ENCODE measurements at regions not wholly inside any gene's neighbourhood (a gene's known extent, or its start where the extent isn't known, plus 50 kb on each side); places are given as distances from the start of the nearest gene placed in this dataset.
"Not testable (repeated sequence)": the region's sequence is repeated elsewhere in the genome, so short reads cannot be mapped to it uniquely, and the experiment has no call there.

- no peak for DNase-seq
- Mint-ChIP-seq H3K27me3 (ENCODE audit: low read depth in 3 of 3) (no peaks in the 10 kb centered on the region), H3K27ac (no peak overlapping the region), H3K4me3 (no peak overlapping the region), H3K36me3 (no peaks in the 10 kb centered on the region), H3K4me1 (no peaks in the 10 kb centered on the region), H3K9me3 (no peaks in the 10 kb centered on the region)
Measured at GRCh38 chr2:179344280-179344964, 79.8 kb upstream of the SESTD1 start.

DNA sequence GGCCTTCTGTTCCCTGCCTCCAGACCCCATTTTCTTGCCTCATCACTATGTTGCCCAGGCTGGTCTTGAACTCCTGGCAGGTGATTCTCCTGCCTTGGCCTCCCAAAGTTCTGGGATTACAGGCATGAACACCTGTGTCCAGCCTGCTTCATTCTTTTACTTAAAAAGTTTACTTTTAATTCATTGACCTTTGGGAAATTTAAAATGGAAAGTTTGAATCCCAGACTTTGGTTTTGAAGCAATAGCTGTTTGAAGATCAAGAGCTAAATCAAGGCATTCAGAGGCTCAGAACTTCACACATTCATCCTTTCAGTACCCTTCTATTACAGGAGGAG lies 79.3 kb upstream of the SESTD1 start:
- H3K9me3 Mint-ChIP-seq = no peaks in the 10 kb centered on the region
- no peaks in the 10 kb centered on the region for H3K36me3 Mint-ChIP-seq
- H3K27ac Mint-ChIP-seq = no peak overlapping the region
- H3K4me3 Mint-ChIP-seq = no peak overlapping the region
- H3K27me3 Mint-ChIP-seq (ENCODE audit: low read depth in 3 of 3) = no peaks in the 10 kb centered on the region
- no peak for DNase-seq
- H3K4me1 Mint-ChIP-seq = no peaks in the 10 kb centered on the region

DNA sequence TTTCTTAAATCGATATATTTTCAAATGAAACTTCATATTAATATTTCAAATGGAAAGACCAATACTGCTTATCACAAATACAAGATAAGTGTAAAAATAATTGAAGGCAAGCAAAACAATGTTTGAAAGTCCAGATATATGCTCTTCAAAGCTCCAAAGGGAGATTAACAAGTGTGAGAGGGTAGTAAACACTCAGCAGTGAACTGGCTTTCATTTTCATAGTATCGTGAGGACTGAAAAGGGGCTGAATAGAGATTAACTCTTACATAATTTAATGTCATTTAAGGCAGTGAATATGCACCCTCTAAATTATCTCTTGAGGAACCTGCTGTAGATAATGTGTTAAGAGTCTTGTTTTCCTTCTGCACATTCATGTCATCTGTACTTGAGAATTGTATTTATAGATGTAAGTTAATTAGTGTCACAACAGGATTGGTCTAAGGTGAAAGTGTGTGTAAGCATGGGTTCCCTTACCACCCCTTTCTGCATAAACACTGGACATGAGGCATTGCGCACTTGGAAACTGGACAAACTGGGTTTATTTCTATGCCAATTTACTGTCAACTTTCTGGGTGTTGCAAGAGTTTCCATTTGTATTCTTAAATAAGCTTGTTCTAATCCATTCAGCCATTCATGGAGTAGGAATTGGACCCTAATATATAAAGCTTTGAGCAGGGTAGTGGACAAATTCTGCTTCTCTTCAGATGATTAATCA lies 76.7 kb upstream of the SESTD1 start:
- Mint-ChIP-seq H3K36me3 (no peaks in the 10 kb centered on the region), H3K4me1 (no peaks in the 10 kb centered on the region), H3K9me3 (no peaks in the 10 kb centered on the region), H3K27ac (no peak overlapping the region), H3K4me3 (no peak overlapping the region), H3K27me3 (ENCODE audit: low read depth in 3 of 3) (no peaks in the 10 kb centered on the region)
- DNase-seq = no peak

GRCh38 chr2:179340678-179341077 lies 76.0 kb upstream of the SESTD1 start:
- no peaks in the 10 kb centered on the region for H3K27me3 Mint-ChIP-seq (ENCODE audit: low read depth in 3 of 3)
- DNase-seq = peak in 1 of 3 donors; percentile 9
- no peak overlapping the region for H3K27ac Mint-ChIP-seq
- no peak overlapping the region for H3K4me3 Mint-ChIP-seq
- H3K36me3 Mint-ChIP-seq = no peaks in the 10 kb centered on the region
- no peaks in the 10 kb centered on the region for H3K9me3 Mint-ChIP-seq
- no peaks in the 10 kb centered on the region for H3K4me1 Mint-ChIP-seq

DNA sequence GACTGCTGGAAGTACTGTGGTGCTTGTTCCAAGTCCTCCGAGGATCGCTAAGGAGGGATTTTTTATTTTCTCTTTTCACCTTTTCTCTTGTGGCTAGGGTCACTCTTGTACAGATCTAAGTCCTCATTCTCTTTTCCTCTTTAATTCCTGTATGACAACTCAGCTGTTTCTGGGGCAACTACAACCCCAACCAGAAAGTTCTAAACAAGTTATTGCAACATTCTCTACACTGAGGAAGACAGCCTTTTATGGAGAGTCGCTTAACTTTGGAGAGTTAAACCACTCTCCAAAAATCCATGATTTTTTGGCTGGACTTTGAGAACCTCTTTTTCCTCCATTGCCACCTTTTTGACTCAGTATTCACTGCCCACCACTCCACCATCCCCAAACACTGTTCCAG lies 74.0 kb upstream of the SESTD1 start:
- Mint-ChIP-seq H3K36me3 (no peaks in the 10 kb centered on the region), H3K9me3 (no peaks in the 10 kb centered on the region), H3K4me3 (no peak overlapping the region), H3K27ac (no peak overlapping the region), H3K4me1 (no peaks in the 10 kb centered on the region), H3K27me3 (ENCODE audit: low read depth in 3 of 3) (no peaks in the 10 kb centered on the region)
- DNase-seq = no peak

GRCh38 chr2:179336782-179337534 lies 72.3 kb upstream of the SESTD1 start:
- Mint-ChIP-seq H3K36me3 (no peaks in the 10 kb centered on the region), H3K4me3 (no peak overlapping the region)

GRCh38 chr2:179335732-179336131 lies 71.1 kb upstream of the SESTD1 start:
- peaks cover 0 to 2% (median 0%) of the 10 kb centered on the region in 6 donors for H3K9me3 Mint-ChIP-seq
- DNase-seq = no peak
- no peak overlapping the region for H3K4me3 Mint-ChIP-seq
- no peaks in the 10 kb centered on the region for H3K27me3 Mint-ChIP-seq (ENCODE audit: low read depth in 3 of 3)
- H3K36me3 Mint-ChIP-seq = no peaks in the 10 kb centered on the region
- no peak overlapping the region for H3K27ac Mint-ChIP-seq
- H3K4me1 Mint-ChIP-seq = no peaks in the 10 kb centered on the region

More at GRCh38 chr2:179336782-179337534, 72.3 kb upstream of the SESTD1 start:
- Mint-ChIP-seq H3K4me1 (no peaks in the 10 kb centered on the region), H3K9me3 (no peaks in the 10 kb centered on the region), H3K27me3 (ENCODE audit: low read depth in 3 of 3) (no peaks in the 10 kb centered on the region), H3K27ac (no peak overlapping the region)
- DNase-seq = no peak

DNA sequence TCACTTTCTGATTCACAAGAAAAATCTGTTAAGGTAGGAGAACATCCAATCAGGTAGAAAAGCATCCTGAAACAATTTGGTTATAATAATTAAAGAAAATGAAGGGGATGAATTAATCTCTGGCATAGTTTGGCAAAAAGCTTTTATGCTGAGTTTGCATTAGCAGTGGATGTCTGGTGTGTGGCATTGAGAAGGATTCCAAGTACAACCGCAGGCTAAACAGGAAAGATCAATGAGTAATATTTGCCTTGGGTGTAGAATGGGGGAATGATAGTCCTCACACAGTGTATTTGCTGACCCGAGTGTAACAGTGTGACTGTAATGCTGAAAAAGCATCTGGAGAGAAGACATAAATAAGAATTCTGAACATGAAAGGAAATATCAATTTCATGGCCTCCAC lies 68.3 kb upstream of the SESTD1 start:
- H3K27me3 Mint-ChIP-seq (ENCODE audit: low read depth in 3 of 3) = peaks cover 0 to 4% (median 4%) of the 10 kb centered on the region in 3 donors
- peaks cover 0 to 13% (median 0%) of the 10 kb centered on the region in 6 donors for H3K9me3 Mint-ChIP-seq
- H3K4me1 Mint-ChIP-seq = no peaks in the 10 kb centered on the region
- no peaks in the 10 kb centered on the region for H3K36me3 Mint-ChIP-seq
- no peak overlapping the region for H3K27ac Mint-ChIP-seq
- H3K4me3 Mint-ChIP-seq = no peak overlapping the region
- no peak for DNase-seq

GRCh38 chr2:179331061-179331460 lies 66.4 kb upstream of the SESTD1 start:
- no peaks in the 10 kb centered on the region for H3K36me3 Mint-ChIP-seq
- peaks cover 0 to 13% (median 0%) of the 10 kb centered on the region in 6 donors for H3K9me3 Mint-ChIP-seq
- no peaks in the 10 kb centered on the region for H3K4me1 Mint-ChIP-seq
- peaks cover 2 to 7% (median 4%) of the 10 kb centered on the region in 3 donors for H3K27me3 Mint-ChIP-seq (ENCODE audit: low read depth in 3 of 3)
- H3K27ac Mint-ChIP-seq = no peak overlapping the region
- H3K4me3 Mint-ChIP-seq = no peak overlapping the region
- no peak for DNase-seq

DNA sequence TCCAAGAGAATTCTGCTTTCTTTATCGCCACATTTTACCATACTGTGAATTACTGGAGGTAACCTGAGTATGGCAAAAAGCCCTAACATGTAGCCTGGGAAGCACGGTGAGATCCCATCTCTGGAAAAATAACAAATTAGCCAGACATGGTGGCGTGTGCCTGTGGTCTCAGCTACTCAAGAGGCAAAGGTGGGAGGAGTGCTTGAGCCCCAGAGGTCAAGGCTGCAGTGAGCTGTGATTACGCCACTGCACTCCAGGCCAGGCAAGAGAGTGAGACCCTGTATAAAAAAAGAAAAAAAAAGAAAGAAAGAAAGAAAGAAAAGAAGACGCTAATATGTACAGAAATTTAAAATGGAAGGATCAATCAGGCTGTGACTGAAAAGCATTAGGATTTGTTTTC lies 57.7 kb upstream of the SESTD1 start:
- no peak overlapping the region for H3K27ac Mint-ChIP-seq
- no peak for DNase-seq
- H3K36me3 Mint-ChIP-seq = no peaks in the 10 kb centered on the region
- no peaks in the 10 kb centered on the region for H3K9me3 Mint-ChIP-seq
- H3K4me3 Mint-ChIP-seq = no peak overlapping the region
- H3K4me1 Mint-ChIP-seq = no peaks in the 10 kb centered on the region
- peaks cover 0 to 5% (median 0%) of the 10 kb centered on the region in 3 donors for H3K27me3 Mint-ChIP-seq (ENCODE audit: low read depth in 3 of 3)

GRCh38 chr2:179321034-179321433 lies 56.4 kb upstream of the SESTD1 start:
- H3K9me3 Mint-ChIP-seq; H3K4me3 Mint-ChIP-seq; DNase-seq; H3K27ac Mint-ChIP-seq; H3K36me3 Mint-ChIP-seq; H3K27me3 Mint-ChIP-seq (ENCODE audit: low read depth in 3 of 3); H3K4me1 Mint-ChIP-seq: not testable (repeated sequence)

- not testable (repeated sequence) for DNase-seq, H3K27ac Mint-ChIP-seq
Measured at GRCh38 chr2:179314729-179315128, 50.1 kb upstream of the SESTD1 start.

More at GRCh38 chr2:179314729-179315128, 50.1 kb upstream of the SESTD1 start:
- H3K4me1 Mint-ChIP-seq; H3K27me3 Mint-ChIP-seq (ENCODE audit: low read depth in 3 of 3); H3K36me3 Mint-ChIP-seq; H3K4me3 Mint-ChIP-seq: not testable (repeated sequence)
- peaks cover 3 to 11% (median 5%) of the 10 kb centered on the region in 6 donors for H3K9me3 Mint-ChIP-seq

Data from immature natural killer cell (primary cell).